EL (cell line): ENCODE measurements at regions not wholly inside any gene's neighbourhood (a gene's known extent, or its start where the extent isn't known, plus 50 kb on each side); places are given as distances from the start of the nearest gene placed in this dataset.
"Not testable (repeated sequence)": the region's sequence is repeated elsewhere in the genome, so short reads cannot be mapped to it uniquely, and the experiment has no call there.

Source experiments
- DNase-seq: peaks from one replicate; pipeline ENCODE4 v3.0.0-alpha.2; 2016

- DNase-seq: not testable (repeated sequence)
Measured at GRCh38 chr3:125918024-125918423, 51.0 kb upstream of the ROPN1B start.

GRCh38 chr3:125918451-125918850 lies 50.5 kb upstream of the ROPN1B start:
- DNase-seq: not testable (repeated sequence)

- not testable (repeated sequence) for DNase-seq
Measured at GRCh38 chr3:125918866-125919265, 50.1 kb upstream of the ROPN1B start.
